ENCODE measurements at regions not wholly inside any gene's neighbourhood (a gene's known extent, or its start where the extent isn't known, plus 50 kb on each side); places are given as distances from the start of the nearest gene placed in this dataset.

- peaks cover 6% of the 10 kb centered on the region; the same call in 1 of the 2 replicates for H3K9me3 ChIP-seq (ENCODE audit: control insufficient read depth, insufficient read depth, low read length)
- H3K36me3 ChIP-seq (ENCODE audit: control insufficient read depth, low read length): no peaks in the 10 kb centered on the region
- no peak overlapping the region for H3K27ac ChIP-seq (ENCODE audit: low read depth, low read length)
- H3K9me2 ChIP-seq (replicated peaks; ENCODE audit: control insufficient read depth, low read length): no peaks in the 10 kb centered on the region
- H3K79me2 ChIP-seq (ENCODE audit: control insufficient read depth, low read length): no peaks in the 10 kb centered on the region
- no peak overlapping the region for H3K4me2 ChIP-seq (ENCODE audit: low read length)
- TF ChIP-seq EZH2phosphoT487 (IDR thresholded peaks at IDR 0.05; ENCODE audit: borderline replicate concordance, low read length): no peak
- TF ChIP-seq, protein P1, sequence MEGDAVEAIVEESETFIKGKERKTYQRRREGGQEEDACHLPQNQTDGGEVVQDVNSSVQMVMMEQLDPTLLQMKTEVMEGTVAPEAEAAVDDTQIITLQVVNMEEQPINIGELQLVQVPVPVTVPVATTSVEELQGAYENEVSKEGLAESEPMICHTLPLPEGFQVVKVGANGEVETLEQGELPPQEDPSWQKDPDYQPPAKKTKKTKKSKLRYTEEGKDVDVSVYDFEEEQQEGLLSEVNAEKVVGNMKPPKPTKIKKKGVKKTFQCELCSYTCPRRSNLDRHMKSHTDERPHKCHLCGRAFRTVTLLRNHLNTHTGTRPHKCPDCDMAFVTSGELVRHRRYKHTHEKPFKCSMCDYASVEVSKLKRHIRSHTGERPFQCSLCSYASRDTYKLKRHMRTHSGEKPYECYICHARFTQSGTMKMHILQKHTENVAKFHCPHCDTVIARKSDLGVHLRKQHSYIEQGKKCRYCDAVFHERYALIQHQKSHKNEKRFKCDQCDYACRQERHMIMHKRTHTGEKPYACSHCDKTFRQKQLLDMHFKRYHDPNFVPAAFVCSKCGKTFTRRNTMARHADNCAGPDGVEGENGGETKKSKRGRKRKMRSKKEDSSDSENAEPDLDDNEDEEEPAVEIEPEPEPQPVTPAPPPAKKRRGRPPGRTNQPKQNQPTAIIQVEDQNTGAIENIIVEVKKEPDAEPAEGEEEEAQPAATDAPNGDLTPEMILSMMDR (IDR thresholded peaks at IDR 0.05; ENCODE audit: low read depth, low read length, poor library complexity, severe bottlenecking): no peak
- H3K4me3 ChIP-seq (ENCODE audit: low read length): no peak overlapping the region
- no peaks in the 10 kb centered on the region for H3K4me1 ChIP-seq (ENCODE audit: control insufficient read depth, low read length)
- no peaks in the 10 kb centered on the region for H3F3A ChIP-seq (ENCODE audit: control insufficient read depth, insufficient read depth)
- 0 out of 2 replicates have a peak, but pooled peaks cover 3% of the 10 kb centered on the region for H3K27me3 ChIP-seq (ENCODE audit: control insufficient read depth, low read length)
- H4K20me1 ChIP-seq (ENCODE audit: control insufficient read depth, insufficient read depth, low read depth, low read length): no peaks in the 10 kb centered on the region
These were observed 256.2 kb downstream of the DAD1 start for GRCh38 chr14:22332686-22333421.

DNA sequence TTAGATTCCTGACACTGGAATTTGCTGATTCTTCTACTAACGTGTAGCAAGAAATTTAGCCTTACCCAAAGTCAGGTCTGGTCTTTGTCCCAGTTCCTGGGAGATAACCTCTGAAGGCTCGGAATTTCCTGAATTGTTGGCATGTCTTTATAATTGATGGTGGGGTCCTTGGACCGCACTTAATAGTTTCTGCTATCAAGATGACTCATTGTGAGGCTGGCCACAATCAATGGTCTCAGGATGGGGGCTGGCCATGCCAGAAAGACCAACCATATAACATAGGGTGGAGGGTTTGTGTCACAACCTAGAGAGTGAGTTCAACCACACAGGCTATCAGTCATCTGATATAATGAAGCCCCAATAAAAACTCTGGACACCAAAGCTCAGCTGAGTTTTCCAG is 259.7 kb downstream of the DAD1 start:
- H3K9me3 ChIP-seq (ENCODE audit: control insufficient read depth, insufficient read depth, low read length): peaks cover 6% of the 10 kb centered on the region; the same call in 1 of the 2 replicates
- no peaks in the 10 kb centered on the region for H3F3A ChIP-seq (ENCODE audit: control insufficient read depth, insufficient read depth)
- TF ChIP-seq, protein P1 (IDR thresholded peaks at IDR 0.05; ENCODE audit: low read depth, low read length, poor library complexity, severe bottlenecking): no peak
- no peak for TF ChIP-seq EZH2phosphoT487 (IDR thresholded peaks at IDR 0.05; ENCODE audit: borderline replicate concordance, low read length)
- no peaks in the 10 kb centered on the region for H4K20me1 ChIP-seq (ENCODE audit: control insufficient read depth, insufficient read depth, low read depth, low read length)
- no peak overlapping the region for H3K27ac ChIP-seq (ENCODE audit: low read depth, low read length)
- H3K4me1 ChIP-seq (ENCODE audit: control insufficient read depth, low read length): no peaks in the 10 kb centered on the region
- H3K4me3 ChIP-seq (ENCODE audit: low read length): no peak overlapping the region
- no peaks in the 10 kb centered on the region for H3K79me2 ChIP-seq (ENCODE audit: control insufficient read depth, low read length)
- no peaks in the 10 kb centered on the region for H3K9me2 ChIP-seq (replicated peaks; ENCODE audit: control insufficient read depth, low read length)
- no peaks in the 10 kb centered on the region for H3K36me3 ChIP-seq (ENCODE audit: control insufficient read depth, low read length)
- 0 out of 2 replicates have a peak, but pooled peaks cover 3% of the 10 kb centered on the region for H3K27me3 ChIP-seq (ENCODE audit: control insufficient read depth, low read length)
- H3K4me2 ChIP-seq (ENCODE audit: low read length): no peak overlapping the region

DNA sequence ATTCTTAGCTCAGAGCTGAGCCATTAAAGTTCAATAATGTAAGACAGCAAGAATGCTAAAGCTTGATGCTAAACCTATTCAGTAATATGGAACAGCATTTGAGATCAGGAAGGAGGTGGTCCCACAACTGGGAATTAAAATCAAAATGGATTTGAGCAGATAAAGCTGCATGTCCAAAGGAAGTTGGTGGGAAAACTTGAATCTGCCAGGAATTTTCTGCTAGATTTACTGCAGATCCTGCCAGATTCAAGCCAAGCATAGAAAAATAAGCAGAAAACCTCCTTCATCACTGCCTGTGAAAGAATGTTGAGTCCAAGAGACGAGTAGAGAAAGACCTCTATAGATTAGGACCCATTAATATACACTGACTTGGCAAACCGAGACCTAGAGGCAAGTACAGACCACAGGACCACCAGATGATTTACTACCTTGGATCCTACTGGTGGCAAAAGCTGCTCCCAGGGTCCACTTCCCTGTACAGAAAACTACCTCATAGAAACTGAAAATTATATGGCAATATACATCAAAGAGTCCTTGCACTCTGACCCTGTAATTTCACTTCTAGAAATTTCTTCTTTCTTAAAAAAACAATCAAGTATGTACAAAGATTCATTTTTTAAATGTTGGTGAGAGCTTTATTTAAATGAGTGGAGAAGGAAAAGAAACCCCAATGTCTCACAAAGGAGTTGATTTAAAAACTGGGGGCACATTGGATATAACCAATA is 263.2 kb downstream of the DAD1 start:
- no peak overlapping the region for H3K27ac ChIP-seq (ENCODE audit: low read depth, low read length)

More for the DNA sequence above, 263.2 kb downstream of the DAD1 start:
- Histone ChIP-seq H3K4me2 (ENCODE audit: low read length) (no peak overlapping the region), H3K27me3 (ENCODE audit: control insufficient read depth, low read length) (0 out of 2 replicates have a peak, but pooled peaks cover 4% of the 10 kb centered on the region), H3K9me3 (ENCODE audit: control insufficient read depth, insufficient read depth, low read length) (peaks cover 6% of the 10 kb centered on the region; the same call in 1 of the 2 replicates), H3K4me3 (ENCODE audit: low read length) (no peak overlapping the region), H3K36me3 (ENCODE audit: control insufficient read depth, low read length) (no peaks in the 10 kb centered on the region), H4K20me1 (ENCODE audit: control insufficient read depth, insufficient read depth, low read depth, low read length) (no peaks in the 10 kb centered on the region), H3F3A (ENCODE audit: control insufficient read depth, insufficient read depth) (no peaks in the 10 kb centered on the region), H3K4me1 (ENCODE audit: control insufficient read depth, low read length) (no peaks in the 10 kb centered on the region), H3K79me2 (ENCODE audit: control insufficient read depth, low read length) (no peaks in the 10 kb centered on the region), H3K9me2 (replicated peaks; ENCODE audit: control insufficient read depth, low read length) (no peaks in the 10 kb centered on the region)
- TF ChIP-seq, protein P1 (IDR thresholded peaks at IDR 0.05; ENCODE audit: low read depth, low read length, poor library complexity, severe bottlenecking): no peak
- TF ChIP-seq EZH2phosphoT487 (IDR thresholded peaks at IDR 0.05; ENCODE audit: borderline replicate concordance, low read length): no peak

All from DOHH2 (cell line).